GM18498 (cell line): ENCODE measurements at regions not wholly inside any gene's neighbourhood (a gene's known extent, or its start where the extent isn't known, plus 50 kb on each side); places are given as distances from the start of the nearest gene placed in this dataset.
"Not testable (repeated sequence)": the region's sequence is repeated elsewhere in the genome, so short reads cannot be mapped to it uniquely, and the experiment has no call there.

Experiments used
- ATAC-seq: cut with Tn5 transposase; IDR thresholded peaks from one replicate; pipeline ENCODE4 v1.9.1; 2021; ENCODE audit warnings: mild to moderate bottlenecking, moderate library complexity; ENCODE audit not compliant: unreplicated experiment

GRCh38 chr21:6483645-6484044, 4037.7 kb upstream of the TPTE start:
- ATAC-seq = not testable (repeated sequence)

GRCh38 chr21:6486821-6487220, 4034.6 kb upstream of the TPTE start:
- not testable (repeated sequence) for ATAC-seq

GRCh38 chr21:6492691-6493090, 4028.7 kb upstream of the TPTE start:
- not testable (repeated sequence) for ATAC-seq

GRCh38 chr21:6493957-6494356, 4027.4 kb upstream of the TPTE start:
- ATAC-seq = not testable (repeated sequence)

GRCh38 chr21:6496356-6496755, 4025.0 kb upstream of the TPTE start:
- not testable (repeated sequence) for ATAC-seq

- peak; percentile 35 for ATAC-seq
These were observed 4022.7 kb upstream of the TPTE start for GRCh38 chr21:6498716-6499115.

GRCh38 chr21:6499128-6499826, 4022.1 kb upstream of the TPTE start:
- ATAC-seq = peak; percentile 74

GRCh38 chr21:6499866-6500265, 4021.5 kb upstream of the TPTE start:
- not testable (repeated sequence) for ATAC-seq

GRCh38 chr21:6500681-6501080, 4020.7 kb upstream of the TPTE start:
- ATAC-seq = not testable (repeated sequence)

GRCh38 chr21:6506167-6506894, 4015.1 kb upstream of the TPTE start:
- ATAC-seq = not testable (repeated sequence)

GRCh38 chr21:6507632-6508031, 4013.8 kb upstream of the TPTE start:
- ATAC-seq = not testable (repeated sequence)

- not testable (repeated sequence) for ATAC-seq
These were observed 3999.6 kb upstream of the TPTE start for GRCh38 chr21:6521777-6522176.

GRCh38 chr21:6526213-6526612, 3995.2 kb upstream of the TPTE start:
- not testable (repeated sequence) for ATAC-seq

- ATAC-seq = not testable (repeated sequence)
These were observed 3990.7 kb upstream of the TPTE start for GRCh38 chr21:6530655-6531054.

GRCh38 chr21:6533261-6533660, 3988.1 kb upstream of the TPTE start:
- not testable (repeated sequence) for ATAC-seq

GRCh38 chr21:6538320-6538719, 3983.1 kb upstream of the TPTE start:
- not testable (repeated sequence) for ATAC-seq

- ATAC-seq = not testable (repeated sequence)
These were observed 3981.7 kb upstream of the TPTE start for GRCh38 chr21:6539688-6540087.

- ATAC-seq = not testable (repeated sequence)
These were observed 3980.3 kb upstream of the TPTE start for GRCh38 chr21:6541036-6541435.

GRCh38 chr21:6545288-6545687, 3976.1 kb upstream of the TPTE start:
- not testable (repeated sequence) for ATAC-seq

GRCh38 chr21:6551045-6551444, 3970.3 kb upstream of the TPTE start:
- not testable (repeated sequence) for ATAC-seq

- peak; percentile 6 for ATAC-seq
These were observed 3967.6 kb upstream of the TPTE start for GRCh38 chr21:6553505-6554376.
